SU-DHL-6 (cell line): ENCODE measurements at regions not wholly inside any gene's neighbourhood (a gene's known extent, or its start where the extent isn't known, plus 50 kb on each side); places are given as distances from the start of the nearest gene placed in this dataset.

Source experiments
- H2AFZ ChIP-seq: fragments of 200-600 bp; sonication (generic); 2 replicates; pipeline ENCODE4 v1.6.1; 2014; ENCODE audit warnings: low read depth, mild to moderate bottlenecking, moderate library complexity, mixed read lengths, antibody characterized with exemption, low read length; ENCODE audit not compliant: severe bottlenecking
- H3F3A ChIP-seq: fragments of 200-600 bp; shearing (Covaris generic); 2 replicates; pipeline ENCODE4 v1.6.0; 2016; ENCODE audit warnings: antibody characterized with exemption, mild to moderate bottlenecking; ENCODE audit not compliant: insufficient read depth
- H3K27ac ChIP-seq: fragments of 200-600 bp; sonication (generic); 2 replicates; pipeline ENCODE4 v1.5.1; 2016; ENCODE audit warnings: low read depth, mild to moderate bottlenecking, low read length, moderate library complexity, mixed read lengths
- H3K27me3 ChIP-seq: fragments of 200-600 bp; sonication (generic), shearing (Covaris generic); 2 replicates; pipeline ENCODE4 v1.6.0; 2014; ENCODE audit warnings: mild to moderate bottlenecking, low read length
- H3K36me3 ChIP-seq: fragments of 200-600 bp; sonication (generic); 2 replicates; pipeline ENCODE4 v1.6.1; 2014; ENCODE audit warnings: mild to moderate bottlenecking, low read length, mixed read lengths
- H3K4me2 ChIP-seq: fragments of 300-600, 200-600 bp; shearing (Covaris generic), sonication (generic); 2 replicates; pipeline ENCODE4 v1.6.0; 2014; ENCODE audit warnings: low read length, low read depth, mild to moderate bottlenecking; ENCODE audit not compliant: poor library complexity, severe bottlenecking
- H3K4me3 ChIP-seq: fragments of 200-600 bp; sonication (generic); 2 replicates; pipeline ENCODE4 v1.5.1; 2014; ENCODE audit warnings: antibody characterized with exemption, low read length, mild to moderate bottlenecking, mixed read lengths; ENCODE audit not compliant: insufficient read depth, poor library complexity, severe bottlenecking
- H3K79me2 ChIP-seq: fragments of 200-600 bp; sonication (generic); 2 replicates; pipeline ENCODE4 v1.6.1; 2014; ENCODE audit warnings: mild to moderate bottlenecking, low read length, moderate library complexity; ENCODE audit not compliant: insufficient read depth
- H3K9ac ChIP-seq: fragments of 200-600 bp; sonication (generic); 2 replicates; pipeline ENCODE4 v1.7.0; 2014; ENCODE audit warnings: mild to moderate bottlenecking, low read length
- H3K9me2 ChIP-seq: fragments of 200-600 bp; sonication (generic); replicated peaks from 2 replicates; pipeline ENCODE4 v1.6.1; 2014; ENCODE audit warnings: low read length; ENCODE audit not compliant: insufficient read depth
- H3K9me3 ChIP-seq: fragments of 200-600 bp; sonication (generic); 2 replicates; pipeline ENCODE4 v1.6.1; 2014; ENCODE audit warnings: low read length, mixed read lengths; ENCODE audit not compliant: insufficient read depth
- H4K20me1 ChIP-seq: fragments of 200-600 bp; sonication (generic); 2 replicates; pipeline ENCODE4 v1.6.1; 2014; ENCODE audit warnings: low read depth, mild to moderate bottlenecking, antibody characterized with exemption, low read length, moderate library complexity, mixed read lengths
- CTCF ChIP-seq: fragments of 200-600 bp; sonication (generic); IDR thresholded peaks from one replicate; pipeline ENCODE4 v1.5.1; 2017; ENCODE audit warnings: antibody characterized with exemption, mild to moderate bottlenecking, low read length, moderate library complexity; ENCODE audit not compliant: insufficient read depth, poor library complexity, severe bottlenecking
- EZH2phosphoT487 ChIP-seq: fragments of 200-600 bp; sonication (generic), shearing (Covaris generic); conservative IDR thresholded peaks from 2 replicates; pipeline ENCODE4 v1.6.1; 2018; ENCODE audit warnings: mild to moderate bottlenecking, antibody characterized with exemption, low read length, moderate library complexity, mixed read lengths

GRCh38 chr3:189486556-189486955 is 144.6 kb upstream of the TP63 start:
- Histone ChIP-seq H3K36me3 (no peaks in the 10 kb centered on the region), H3K27me3 (no peaks in the 10 kb centered on the region), H3K27ac (no peak overlapping the region), H3K9me3 (no peaks in the 10 kb centered on the region), H3F3A (no peaks in the 10 kb centered on the region), H3K9ac (no peak overlapping the region), H3K79me2 (no peaks in the 10 kb centered on the region), H3K4me2 (no peak overlapping the region), H3K9me2 (no peaks in the 10 kb centered on the region), H2AFZ (no peak overlapping the region), H3K4me3 (no peak overlapping the region), H4K20me1 (no peaks in the 10 kb centered on the region)
- TF ChIP-seq CTCF = no peak
- no peak for TF ChIP-seq EZH2phosphoT487

GRCh38 chr3:189488241-189488767 is 142.9 kb upstream of the TP63 start:
- Histone ChIP-seq H3K4me2 (no peak overlapping the region), H3K36me3 (no peaks in the 10 kb centered on the region), H3K9me3 (no peaks in the 10 kb centered on the region), H2AFZ (no peak overlapping the region), H3K79me2 (no peaks in the 10 kb centered on the region), H3K9ac (no peak overlapping the region), H4K20me1 (no peaks in the 10 kb centered on the region), H3K9me2 (no peaks in the 10 kb centered on the region), H3F3A (no peaks in the 10 kb centered on the region), H3K4me3 (no peak overlapping the region), H3K27me3 (no peaks in the 10 kb centered on the region), H3K27ac (no peak overlapping the region)
- TF ChIP-seq CTCF = no peak
- TF ChIP-seq EZH2phosphoT487 = no peak

- Histone ChIP-seq H3K4me3 (no peak overlapping the region), H3K27ac (no peak overlapping the region), H3K9ac (no peak overlapping the region), H3F3A (no peaks in the 10 kb centered on the region), H3K9me3 (no peaks in the 10 kb centered on the region), H3K4me2 (no peak overlapping the region), H2AFZ (no peak overlapping the region), H4K20me1 (no peaks in the 10 kb centered on the region), H3K9me2 (no peaks in the 10 kb centered on the region), H3K36me3 (no peaks in the 10 kb centered on the region), H3K79me2 (no peaks in the 10 kb centered on the region), H3K27me3 (no peaks in the 10 kb centered on the region)
- TF ChIP-seq CTCF (no peak), EZH2phosphoT487 (no peak)
Measured at GRCh38 chr3:189490337-189490736, 140.9 kb upstream of the TP63 start.

GRCh38 chr3:189490749-189491148 is 140.4 kb upstream of the TP63 start:
- Histone ChIP-seq H3K36me3 (no peaks in the 10 kb centered on the region), H3K27me3 (no peaks in the 10 kb centered on the region), H2AFZ (no peak overlapping the region), H3K79me2 (no peaks in the 10 kb centered on the region), H3K9ac (no peak overlapping the region), H4K20me1 (no peaks in the 10 kb centered on the region), H3K4me2 (no peak overlapping the region), H3K9me3 (no peaks in the 10 kb centered on the region), H3K27ac (no peak overlapping the region), H3K4me3 (no peak overlapping the region), H3F3A (no peaks in the 10 kb centered on the region), H3K9me2 (no peaks in the 10 kb centered on the region)
- TF ChIP-seq CTCF (no peak), EZH2phosphoT487 (no peak)
